Keratinocyte (primary cell): ENCODE measurements at regions not wholly inside any gene's neighbourhood (a gene's known extent, or its start where the extent isn't known, plus 50 kb on each side); places are given as distances from the start of the nearest gene placed in this dataset.

Source experiments
- EZH2 ChIP-seq: IDR thresholded peaks from one replicate; pipeline ENCODE4 v1.6.1; 2012; ENCODE audit warnings: inconsistent platforms, mild to moderate bottlenecking, low read length, moderate library complexity
- TF ChIP-seq, protein P1 (sequence below), 3 experiments: IDR thresholded peaks in 1 of 3; conservative IDR thresholded peaks in 1 of 3; optimal IDR thresholded peaks in 1 of 3; 2 replicates in 2 of 3; 3 replicates in 1 of 3; pipeline versions ENCODE3 to v1.5.1; 2011; ENCODE audit warnings: low read length in 3 of 3, mild to moderate bottlenecking in 3 of 3, moderate library complexity in 2 of 3, control low read depth in 1 of 3, inconsistent platforms in 1 of 3; ENCODE audit not compliant: insufficient read depth in 2 of 3; ENCODE audit errors: extremely low read depth in 1 of 3

GRCh38 chr11:45378516-45378915, 92.4 kb upstream of the SYT13 start:
- TF ChIP-seq, protein P1, sequence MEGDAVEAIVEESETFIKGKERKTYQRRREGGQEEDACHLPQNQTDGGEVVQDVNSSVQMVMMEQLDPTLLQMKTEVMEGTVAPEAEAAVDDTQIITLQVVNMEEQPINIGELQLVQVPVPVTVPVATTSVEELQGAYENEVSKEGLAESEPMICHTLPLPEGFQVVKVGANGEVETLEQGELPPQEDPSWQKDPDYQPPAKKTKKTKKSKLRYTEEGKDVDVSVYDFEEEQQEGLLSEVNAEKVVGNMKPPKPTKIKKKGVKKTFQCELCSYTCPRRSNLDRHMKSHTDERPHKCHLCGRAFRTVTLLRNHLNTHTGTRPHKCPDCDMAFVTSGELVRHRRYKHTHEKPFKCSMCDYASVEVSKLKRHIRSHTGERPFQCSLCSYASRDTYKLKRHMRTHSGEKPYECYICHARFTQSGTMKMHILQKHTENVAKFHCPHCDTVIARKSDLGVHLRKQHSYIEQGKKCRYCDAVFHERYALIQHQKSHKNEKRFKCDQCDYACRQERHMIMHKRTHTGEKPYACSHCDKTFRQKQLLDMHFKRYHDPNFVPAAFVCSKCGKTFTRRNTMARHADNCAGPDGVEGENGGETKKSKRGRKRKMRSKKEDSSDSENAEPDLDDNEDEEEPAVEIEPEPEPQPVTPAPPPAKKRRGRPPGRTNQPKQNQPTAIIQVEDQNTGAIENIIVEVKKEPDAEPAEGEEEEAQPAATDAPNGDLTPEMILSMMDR (optimal IDR thresholded peaks at IDR 0.05 in 1 of 3, IDR thresholded peaks at IDR 0.05 in 1 of 3, conservative IDR thresholded peaks at IDR 0.05 in 1 of 3; ENCODE audit: extremely low read depth in 1 of 3, insufficient read depth in 2 of 3, low read length in 3 of 3): no peak
- no peak for TF ChIP-seq EZH2
